ENCODE measurements at regions not wholly inside any gene's neighbourhood (a gene's known extent, or its start where the extent isn't known, plus 50 kb on each side); places are given as distances from the start of the nearest gene placed in this dataset.

DNA sequence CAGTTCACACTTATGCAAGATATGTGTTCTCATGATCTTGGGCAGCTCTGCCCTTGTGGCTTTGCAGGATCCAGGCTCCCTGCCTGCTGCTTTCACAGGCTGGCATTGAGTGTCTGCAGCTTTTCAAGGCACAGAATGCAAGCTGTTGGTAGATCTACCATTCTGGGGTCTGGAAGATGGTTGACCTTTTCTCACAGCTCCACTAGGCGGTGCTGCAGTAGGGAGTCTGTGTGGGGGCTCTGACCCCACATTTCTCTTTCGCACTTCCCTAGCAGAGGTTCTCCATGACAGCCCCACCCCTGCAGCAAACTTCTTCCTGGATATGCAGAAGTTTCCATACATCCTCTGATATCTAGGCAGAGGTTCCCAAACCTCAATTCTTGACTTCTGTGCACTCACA lies 500.5 kb downstream of the BRINP3 start:
- intact Hi-C loops (cut with DNase I; ENCODE audit: low total_unique reads): no loop called here
- peaks cover 0 to 60% (median 37%) of the 10 kb centered on the region in 8 donors for H3K9me3 ChIP-seq
- H3K27me3 ChIP-seq (replicated peaks in 1 of 7): no peaks in the 10 kb centered on the region
- WGBS, 5 donors: 67 to 82% (median 76%) methylated on average over 2 of the region's 2 CpGs
- H3K36me3 ChIP-seq: no peaks in the 10 kb centered on the region
- H3K27ac ChIP-seq: no peak overlapping the region
- H3K4me3 ChIP-seq: no peak overlapping the region
- DNase-seq: no peak
- H3K4me1 ChIP-seq: no peaks in the 10 kb centered on the region
- no peak for TF ChIP-seq POLR2AphosphoS5 (IDR thresholded peaks at IDR 0.05)
- TF ChIP-seq, protein P1, sequence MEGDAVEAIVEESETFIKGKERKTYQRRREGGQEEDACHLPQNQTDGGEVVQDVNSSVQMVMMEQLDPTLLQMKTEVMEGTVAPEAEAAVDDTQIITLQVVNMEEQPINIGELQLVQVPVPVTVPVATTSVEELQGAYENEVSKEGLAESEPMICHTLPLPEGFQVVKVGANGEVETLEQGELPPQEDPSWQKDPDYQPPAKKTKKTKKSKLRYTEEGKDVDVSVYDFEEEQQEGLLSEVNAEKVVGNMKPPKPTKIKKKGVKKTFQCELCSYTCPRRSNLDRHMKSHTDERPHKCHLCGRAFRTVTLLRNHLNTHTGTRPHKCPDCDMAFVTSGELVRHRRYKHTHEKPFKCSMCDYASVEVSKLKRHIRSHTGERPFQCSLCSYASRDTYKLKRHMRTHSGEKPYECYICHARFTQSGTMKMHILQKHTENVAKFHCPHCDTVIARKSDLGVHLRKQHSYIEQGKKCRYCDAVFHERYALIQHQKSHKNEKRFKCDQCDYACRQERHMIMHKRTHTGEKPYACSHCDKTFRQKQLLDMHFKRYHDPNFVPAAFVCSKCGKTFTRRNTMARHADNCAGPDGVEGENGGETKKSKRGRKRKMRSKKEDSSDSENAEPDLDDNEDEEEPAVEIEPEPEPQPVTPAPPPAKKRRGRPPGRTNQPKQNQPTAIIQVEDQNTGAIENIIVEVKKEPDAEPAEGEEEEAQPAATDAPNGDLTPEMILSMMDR (IDR thresholded peaks at IDR 0.05 in 8 of 11, conservative IDR thresholded peaks at IDR 0.05 in 3 of 11): no peak
- TF ChIP-seq POLR2A (IDR thresholded peaks at IDR 0.05): no peak

DNA sequence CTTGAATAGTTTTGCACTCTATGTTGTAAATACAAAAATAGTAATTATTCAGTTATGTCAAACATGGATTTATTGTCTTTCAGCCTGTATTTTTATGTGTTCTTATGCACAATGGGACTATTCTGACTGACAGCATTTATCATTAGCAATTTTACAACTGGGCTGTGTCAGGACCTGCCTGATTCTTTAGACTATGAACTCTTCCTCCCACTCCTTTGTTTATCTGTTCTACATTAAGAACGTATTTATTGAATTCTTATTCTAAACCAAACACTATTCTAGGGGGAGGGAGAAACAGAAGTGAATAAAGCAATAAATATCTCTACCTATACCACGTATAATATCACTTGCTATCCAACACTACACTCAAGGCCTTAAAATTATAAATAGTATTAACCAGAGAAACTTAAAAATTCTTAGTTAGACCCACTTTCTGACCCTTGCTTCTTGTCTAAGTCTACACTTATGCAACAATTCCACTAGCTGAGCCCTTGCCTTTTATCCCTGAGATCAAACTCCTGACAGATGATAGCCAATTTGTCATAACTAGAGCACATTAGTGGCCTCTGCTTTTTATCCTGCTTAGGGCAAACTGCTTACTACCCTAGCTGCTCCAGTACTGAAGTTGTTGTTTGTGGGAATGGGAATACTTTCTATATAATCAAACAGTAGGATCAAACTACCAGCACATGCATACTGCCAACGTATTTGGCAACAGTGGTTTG lies 494.3 kb downstream of the BRINP3 start:
- H3K4me3 ChIP-seq: no peak overlapping the region
- H3K27me3 ChIP-seq (replicated peaks in 1 of 7): no peaks in the 10 kb centered on the region
- H3K9me3 ChIP-seq: peaks cover 0 to 33% (median 8%) of the 10 kb centered on the region in 8 donors
- TF ChIP-seq, protein P1 (IDR thresholded peaks at IDR 0.05 in 8 of 11, conservative IDR thresholded peaks at IDR 0.05 in 3 of 11): no peak
- TF ChIP-seq POLR2AphosphoS5 (IDR thresholded peaks at IDR 0.05) (no peak), POLR2A (IDR thresholded peaks at IDR 0.05) (no peak)
- H3K4me1 ChIP-seq: no peaks in the 10 kb centered on the region
- no peaks in the 10 kb centered on the region for H3K36me3 ChIP-seq
- WGBS, 5 donors: 51 to 70% (median 56%) methylated on average over 3 of the region's 3 CpGs
- DNase-seq: no peak
- no peak overlapping the region for H3K27ac ChIP-seq
- intact Hi-C loops (cut with DNase I; ENCODE audit: low total_unique reads): no loop called here

DNA sequence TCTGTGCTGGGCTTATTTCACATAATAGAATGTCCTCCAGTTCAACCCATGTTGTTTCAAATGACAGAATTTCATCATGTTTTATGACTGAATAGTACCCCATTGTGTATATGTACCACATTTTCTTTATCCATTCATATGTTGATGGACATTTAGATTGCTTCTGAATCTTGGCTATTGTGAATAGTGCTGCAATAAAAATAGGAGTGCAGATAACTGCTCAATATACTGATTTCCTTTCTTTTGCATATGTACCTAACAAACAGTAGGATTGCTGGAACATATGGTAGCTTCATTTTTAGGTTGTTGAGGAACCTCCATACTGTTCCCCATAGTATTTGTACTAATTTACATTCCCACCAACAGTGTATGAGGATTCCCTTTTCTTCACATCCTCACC lies 491.1 kb downstream of the BRINP3 start:
- DNase-seq: no peak
- H3K9me3 ChIP-seq: peaks cover 0 to 24% (median 7%) of the 10 kb centered on the region in 8 donors
- no peaks in the 10 kb centered on the region for H3K27me3 ChIP-seq (replicated peaks in 1 of 7)
- no peak overlapping the region for H3K4me3 ChIP-seq
- no peaks in the 10 kb centered on the region for H3K36me3 ChIP-seq
- intact Hi-C loops (cut with DNase I; ENCODE audit: low total_unique reads): no loop called here
- TF ChIP-seq POLR2AphosphoS5 (IDR thresholded peaks at IDR 0.05): no peak
- H3K27ac ChIP-seq: no peak overlapping the region
- no peaks in the 10 kb centered on the region for H3K4me1 ChIP-seq

DNA sequence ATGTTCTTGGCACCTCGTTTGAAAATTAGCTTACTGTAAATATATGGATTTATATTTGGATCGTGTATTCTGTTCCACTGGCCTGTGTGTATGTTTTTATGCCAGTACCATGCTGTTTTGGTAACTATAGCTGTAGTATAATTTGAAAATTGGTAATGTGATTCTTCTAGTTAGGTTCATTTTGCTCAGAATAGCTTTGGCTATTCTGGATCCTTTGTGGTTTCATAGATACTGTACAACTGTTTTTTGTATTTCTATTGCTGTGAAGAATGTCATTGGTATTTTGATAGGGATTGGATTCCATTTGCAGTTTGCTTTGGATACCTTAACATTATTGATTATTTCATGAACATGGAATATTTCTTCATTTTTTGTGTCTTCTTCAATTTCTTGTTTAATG lies 490.2 kb downstream of the BRINP3 start:
- DNase-seq: no peak
- 69 to 78% (median 71%) methylated on average over 2 of the region's 2 CpGs for WGBS, 5 donors
- Histone ChIP-seq H3K27me3 (replicated peaks in 1 of 7) (no peaks in the 10 kb centered on the region), H3K9me3 (peaks cover 0 to 25% (median 13%) of the 10 kb centered on the region in 8 donors), H3K36me3 (no peaks in the 10 kb centered on the region), H3K4me1 (no peaks in the 10 kb centered on the region), H3K4me3 (no peak overlapping the region), H3K27ac (no peak overlapping the region)
- TF ChIP-seq, protein P1 (IDR thresholded peaks at IDR 0.05 in 8 of 11, conservative IDR thresholded peaks at IDR 0.05 in 3 of 11): no peak
- TF ChIP-seq POLR2AphosphoS5 (IDR thresholded peaks at IDR 0.05): no peak
- TF ChIP-seq POLR2A (IDR thresholded peaks at IDR 0.05): no peak
- intact Hi-C loops (cut with DNase I; ENCODE audit: low total_unique reads): no loop called here
